Caco-2 (cell line): ENCODE measurements at regions not wholly inside any gene's neighbourhood (a gene's known extent, or its start where the extent isn't known, plus 50 kb on each side); places are given as distances from the start of the nearest gene placed in this dataset.

Experiments used
- BruUV-seq: library from RNA; stranded (reverse); fragments of 400-500 nt; replicated peaks from 2 replicates; lab custom pipeline; 2021; lab: Mats Ljungman, UMichigan
- CTCF ChIA-PET: fragments of 300-600 bp; sonication (Branson Sonifier 250); formaldehyde crosslinking; loops from one replicate; lab custom pipeline; 2022; ENCODE audit warnings: antibody characterized with exemption; lab: Charles Lee
- POLR2A ChIA-PET: fragments of 300-600 bp; sonication (Branson Sonifier 250); formaldehyde crosslinking; loops from one replicate; lab custom pipeline; 2022; ENCODE audit warnings: antibody characterized with exemption; lab: Charles Lee
- DNase-seq, 2 experiments: peaks; one replicate each; pipeline versions ENCODE4 v3.0.0 to v3.0.0-alpha.2; 2020 to 2022
- H3K27me3 ChIP-seq: replicated peaks from 2 replicates; pipeline ENCODE4 v1.6.0; 2011; ENCODE audit warnings: low read length; ENCODE audit not compliant: control insufficient read depth, insufficient read depth
- H3K36me3 ChIP-seq: 2 replicates; pipeline ENCODE4 v1.5.1; 2011; ENCODE audit warnings: low read length; ENCODE audit not compliant: control insufficient read depth, insufficient read depth
- H3K4me1 ChIP-seq: fragments of 250-450 bp; sonication (Bioruptor Pico); 2 replicates; pipeline ENCODE4 v1.5.1; 2020; ENCODE audit warnings: mild to moderate bottlenecking
- H3K4me3 ChIP-seq: 2 replicates; pipeline ENCODE4 v1.5.1; 2011; ENCODE audit warnings: low read depth, mild to moderate bottlenecking, control low read depth, low read length
- H3K9me3 ChIP-seq: fragments of 250-450 bp; sonication (Bioruptor Pico); 2 replicates; pipeline ENCODE4 v1.5.1; 2020; ENCODE audit warnings: mild to moderate bottlenecking, moderate library complexity
- H3K27ac Mint-ChIP-seq: one replicate; pipeline ENCODE4 v1.8.0; 2022; ENCODE audit warnings: mixed read lengths; ENCODE audit not compliant: unreplicated experiment
- H3K27me3 Mint-ChIP-seq: one replicate; pipeline ENCODE4 v1.8.0; 2022; ENCODE audit warnings: mixed read lengths; ENCODE audit not compliant: insufficient read depth, unreplicated experiment
- H3K36me3 Mint-ChIP-seq: one replicate; pipeline ENCODE4 v1.8.0; 2022; ENCODE audit warnings: mild to moderate bottlenecking, mixed read lengths; ENCODE audit not compliant: insufficient read depth, unreplicated experiment
- H3K4me1 Mint-ChIP-seq: one replicate; pipeline ENCODE4 v1.8.0; 2022; ENCODE audit warnings: low read depth, mixed read lengths; ENCODE audit not compliant: unreplicated experiment
- H3K4me3 Mint-ChIP-seq: one replicate; pipeline ENCODE4 v1.8.0; 2022; ENCODE audit warnings: mild to moderate bottlenecking, moderate library complexity, mixed read lengths; ENCODE audit not compliant: unreplicated experiment
- H3K9me3 Mint-ChIP-seq: one replicate; pipeline ENCODE4 v1.8.0; 2022; ENCODE audit warnings: mixed read lengths; ENCODE audit not compliant: unreplicated experiment
- intact Hi-C: fragments of 100-400 bp; cut with micrococcal nuclease; formaldehyde crosslinking; loops from one replicate; pipeline ENCODE4 v1.10.0; 2022; ENCODE audit not compliant: unreplicated experiment
- TF ChIP-seq, protein P1 (sequence below), 2 experiments: fragments of 200-600 bp in 1 of 2; IDR thresholded peaks; 1 replicate in 1 of 2; 2 replicates in 1 of 2; pipeline versions ENCODE4 v1.5.1 to v1.8.0; 2011 to 2022; ENCODE audit warnings: antibody characterized with exemption in 1 of 2, control low read depth in 1 of 2, inconsistent platforms in 1 of 2, low read depth in 1 of 2, low read length in 1 of 2, mild to moderate bottlenecking in 1 of 2, moderate library complexity in 1 of 2; ENCODE audit not compliant: insufficient read depth in 1 of 2, severe bottlenecking in 1 of 2, unreplicated experiment in 1 of 2

GRCh38 chr14:100663761-100664052 lies 63.0 kb upstream of the DLK1 start:
- CTCF ChIA-PET = interaction anchor here (0.6 to 1.5 kb wide), 3 partner anchors 18 to 571 kb away, joined by 3 to 4 read pairs (median 3); no protein-coding TSS in a partner anchor

DNA sequence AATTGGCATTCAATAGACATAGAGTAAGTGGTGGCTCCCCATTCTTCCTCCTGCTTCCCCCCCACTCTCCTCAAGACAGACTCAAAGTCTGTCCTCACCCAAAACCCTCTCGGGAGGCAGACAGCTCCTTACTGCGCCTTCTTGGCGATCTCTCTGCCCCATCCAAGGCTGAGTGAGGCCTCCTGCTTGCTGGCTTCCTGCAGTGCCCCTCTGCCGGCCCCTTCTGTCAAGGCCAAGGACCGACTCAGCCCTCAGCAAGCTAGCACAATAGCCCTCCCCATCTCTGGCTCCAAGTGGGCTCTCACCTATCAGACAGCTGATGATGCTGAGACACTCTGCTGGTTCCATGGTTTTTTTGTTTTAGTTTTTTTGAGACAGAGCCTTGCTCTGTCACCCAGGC lies 62.5 kb upstream of the DLK1 start:
- CTCF ChIA-PET = interaction anchor here (0.7 to 1.5 kb wide), 2 partner anchors 20 to 244 kb away, joined by 3 read pairs; no protein-coding TSS in a partner anchor

More at GRCh38 chr14:100663761-100664052, 63.0 kb upstream of the DLK1 start:
- Histone ChIP-seq H3K4me3 (no peak overlapping the region), H3K27me3 (no peaks in the 10 kb centered on the region), H3K9me3 (no peaks in the 10 kb centered on the region), H3K36me3 (no peaks in the 10 kb centered on the region), H3K4me1 (no peaks in the 10 kb centered on the region)
- intact Hi-C loops = loop anchor here (1.0 kb wide), 1 partner anchor 238 kb away; no protein-coding TSS in a partner anchor
- TF ChIP-seq, protein P1, sequence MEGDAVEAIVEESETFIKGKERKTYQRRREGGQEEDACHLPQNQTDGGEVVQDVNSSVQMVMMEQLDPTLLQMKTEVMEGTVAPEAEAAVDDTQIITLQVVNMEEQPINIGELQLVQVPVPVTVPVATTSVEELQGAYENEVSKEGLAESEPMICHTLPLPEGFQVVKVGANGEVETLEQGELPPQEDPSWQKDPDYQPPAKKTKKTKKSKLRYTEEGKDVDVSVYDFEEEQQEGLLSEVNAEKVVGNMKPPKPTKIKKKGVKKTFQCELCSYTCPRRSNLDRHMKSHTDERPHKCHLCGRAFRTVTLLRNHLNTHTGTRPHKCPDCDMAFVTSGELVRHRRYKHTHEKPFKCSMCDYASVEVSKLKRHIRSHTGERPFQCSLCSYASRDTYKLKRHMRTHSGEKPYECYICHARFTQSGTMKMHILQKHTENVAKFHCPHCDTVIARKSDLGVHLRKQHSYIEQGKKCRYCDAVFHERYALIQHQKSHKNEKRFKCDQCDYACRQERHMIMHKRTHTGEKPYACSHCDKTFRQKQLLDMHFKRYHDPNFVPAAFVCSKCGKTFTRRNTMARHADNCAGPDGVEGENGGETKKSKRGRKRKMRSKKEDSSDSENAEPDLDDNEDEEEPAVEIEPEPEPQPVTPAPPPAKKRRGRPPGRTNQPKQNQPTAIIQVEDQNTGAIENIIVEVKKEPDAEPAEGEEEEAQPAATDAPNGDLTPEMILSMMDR (IDR thresholded peaks at IDR 0.05; ENCODE audit: insufficient read depth in 1 of 2, low read depth in 1 of 2, low read length in 1 of 2, severe bottlenecking in 1 of 2, unreplicated experiment in 1 of 2) = no peak
- no peaks in the 10 kb centered on the region for H3K4me1 Mint-ChIP-seq
- POLR2A ChIA-PET = no interaction called here
- no peak overlapping the region for H3K27ac Mint-ChIP-seq
- no peak overlapping the region for H3K4me3 Mint-ChIP-seq
- H3K36me3 Mint-ChIP-seq = no peaks in the 10 kb centered on the region
- peaks cover 5% of the 10 kb centered on the region for H3K27me3 Mint-ChIP-seq
- no TSS peak for BruUV-seq
- no peak for DNase-seq
- no peaks in the 10 kb centered on the region for H3K9me3 Mint-ChIP-seq

DNA sequence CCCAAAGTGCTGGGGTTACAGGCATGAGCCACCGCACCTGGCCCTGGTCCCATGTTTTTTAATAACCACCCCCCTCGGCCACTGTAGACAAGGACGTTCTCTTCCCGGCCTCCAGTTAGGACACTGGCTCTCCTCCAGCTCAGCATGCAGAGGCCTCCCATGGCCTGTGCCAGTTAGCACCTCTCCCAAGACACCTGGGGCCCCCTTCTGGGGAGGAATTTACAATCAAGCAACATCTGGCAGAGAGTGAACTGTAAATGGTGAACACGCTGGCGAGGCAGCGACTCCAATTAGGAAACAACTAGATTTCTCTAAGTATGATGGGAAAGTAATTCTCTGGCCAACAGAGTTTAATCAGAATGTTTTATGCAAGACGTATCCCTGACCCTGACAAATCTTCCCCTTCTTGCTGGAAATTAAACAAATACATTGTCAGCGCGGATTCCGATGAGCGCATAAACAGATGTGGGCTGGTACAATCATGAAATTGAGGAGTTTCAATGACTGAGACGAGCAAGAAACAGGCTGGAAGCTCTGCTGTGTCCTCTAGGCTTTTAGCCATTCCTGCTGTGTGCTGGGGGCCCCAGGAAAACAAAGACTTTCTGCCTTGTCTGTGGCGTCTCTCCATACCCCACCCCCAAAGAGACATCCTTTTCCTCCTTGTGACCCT lies 61.7 kb upstream of the DLK1 start:
- DNase-seq = no peak
- H3K27ac Mint-ChIP-seq = no peak overlapping the region
- H3K4me1 ChIP-seq = no peaks in the 10 kb centered on the region

More for the DNA sequence above, 62.5 kb upstream of the DLK1 start:
- Histone ChIP-seq H3K4me3 (no peak overlapping the region), H3K27me3 (no peaks in the 10 kb centered on the region), H3K36me3 (no peaks in the 10 kb centered on the region), H3K4me1 (no peaks in the 10 kb centered on the region), H3K9me3 (no peaks in the 10 kb centered on the region)
- BruUV-seq = no TSS peak
- Mint-ChIP-seq H3K9me3 (no peaks in the 10 kb centered on the region), H3K36me3 (no peaks in the 10 kb centered on the region), H3K27me3 (peaks cover 5% of the 10 kb centered on the region), H3K4me3 (no peak overlapping the region), H3K4me1 (no peaks in the 10 kb centered on the region), H3K27ac (no peak overlapping the region)
- DNase-seq = no peak
- intact Hi-C loops = no loop called here
- TF ChIP-seq, protein P1 (IDR thresholded peaks at IDR 0.05; ENCODE audit: insufficient read depth in 1 of 2, low read depth in 1 of 2, low read length in 1 of 2, severe bottlenecking in 1 of 2, unreplicated experiment in 1 of 2) = no peak
- POLR2A ChIA-PET = no interaction called here

More for the DNA sequence above, 61.7 kb upstream of the DLK1 start:
- H3K36me3 ChIP-seq = no peaks in the 10 kb centered on the region
- no peaks in the 10 kb centered on the region for H3K27me3 ChIP-seq
- H3K36me3 Mint-ChIP-seq = no peaks in the 10 kb centered on the region
- H3K4me3 ChIP-seq = no peak overlapping the region
- no peaks in the 10 kb centered on the region for H3K9me3 Mint-ChIP-seq
- no peaks in the 10 kb centered on the region for H3K9me3 ChIP-seq
- no peak overlapping the region for H3K4me3 Mint-ChIP-seq
- CTCF ChIA-PET = interaction anchor here (0.7 kb wide), 1 partner anchor 19 kb away, joined by 3 read pairs; no protein-coding TSS in a partner anchor
- POLR2A ChIA-PET = no interaction called here
- BruUV-seq = no TSS peak
- no peaks in the 10 kb centered on the region for H3K4me1 Mint-ChIP-seq
- H3K27me3 Mint-ChIP-seq = peaks cover 5% of the 10 kb centered on the region
- TF ChIP-seq, protein P1 (IDR thresholded peaks at IDR 0.05; ENCODE audit: insufficient read depth in 1 of 2, low read depth in 1 of 2, low read length in 1 of 2, severe bottlenecking in 1 of 2, unreplicated experiment in 1 of 2) = no peak
- intact Hi-C loops = no loop called here
